ENCODE measurements at regions not wholly inside any gene's neighbourhood (a gene's known extent, or its start where the extent isn't known, plus 50 kb on each side); places are given as distances from the start of the nearest gene placed in this dataset.

DNA sequence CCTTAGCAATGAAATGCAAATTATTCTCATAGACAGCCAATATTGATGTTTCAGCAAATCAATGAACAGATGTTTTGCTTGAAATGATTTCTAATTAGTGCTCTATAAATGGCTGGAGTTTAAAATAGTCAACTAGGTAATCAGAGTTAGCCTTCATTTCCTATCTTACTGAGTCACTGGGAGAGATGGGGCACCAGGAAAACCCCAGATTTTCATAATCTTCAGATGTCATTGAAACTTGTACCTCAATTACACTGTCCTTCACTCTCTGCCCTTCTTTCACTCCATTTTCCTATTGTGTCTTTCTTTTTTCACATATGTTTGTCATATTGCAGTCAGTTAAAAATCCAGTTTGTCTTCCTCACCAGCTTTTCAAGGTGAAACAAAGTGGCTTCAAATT is 92.7 kb downstream of the C12orf75 start:
- peaks cover 2% of the 10 kb centered on the region for H3K36me3 Mint-ChIP-seq
- H3K27ac Mint-ChIP-seq = no peak overlapping the region
- H3K27me3 Mint-ChIP-seq = peaks cover 12% of the 10 kb centered on the region
- H3K4me1 Mint-ChIP-seq = no peaks in the 10 kb centered on the region
- no peaks in the 10 kb centered on the region for H3K9me3 Mint-ChIP-seq
- no peak overlapping the region for H3K4me3 Mint-ChIP-seq

- H3K27me3 Mint-ChIP-seq = peaks cover 6% of the 10 kb centered on the region
- H3K4me3 Mint-ChIP-seq = no peak overlapping the region
- H3K27ac Mint-ChIP-seq = no peak overlapping the region
- H3K9me3 Mint-ChIP-seq = no peaks in the 10 kb centered on the region
- no peaks in the 10 kb centered on the region for H3K4me1 Mint-ChIP-seq
- H3K36me3 Mint-ChIP-seq = peaks cover 2% of the 10 kb centered on the region
Observed at GRCh38 chr12:105423921-105424320, 93.4 kb downstream of the C12orf75 start.

- Mint-ChIP-seq H3K9me3 (no peaks in the 10 kb centered on the region), H3K27ac (no peak overlapping the region), H3K36me3 (peaks cover 2% of the 10 kb centered on the region), H3K27me3 (peaks cover 3% of the 10 kb centered on the region), H3K4me3 (peak overlapping the region in 1 of 4 donors; percentile 22), H3K4me1 (no peaks in the 10 kb centered on the region)
Observed at GRCh38 chr12:105425254-105426174, 95.0 kb downstream of the C12orf75 start.

GRCh38 chr12:105426766-105427165 is 96.3 kb downstream of the C12orf75 start:
- H3K27me3 Mint-ChIP-seq = peaks cover 5% of the 10 kb centered on the region

DNA sequence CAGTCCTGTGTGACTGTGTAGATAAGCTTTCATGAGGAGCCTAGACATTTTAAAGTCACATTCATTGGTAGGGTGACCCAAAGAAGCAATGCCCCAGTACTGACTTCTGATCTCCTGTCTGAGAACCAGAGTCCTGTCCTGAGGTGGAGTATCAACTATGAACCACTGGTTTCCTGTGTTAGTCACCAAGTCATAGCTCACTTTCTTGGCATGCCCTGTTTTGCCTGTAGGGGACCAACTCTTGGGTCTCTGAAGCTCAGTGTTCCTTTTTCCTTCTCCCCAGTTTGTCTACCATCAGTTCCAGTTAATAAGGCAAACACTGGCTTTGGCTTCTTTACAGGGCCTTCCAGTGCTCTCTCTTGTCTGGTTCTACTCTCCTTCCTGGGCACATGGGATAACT is 97.4 kb downstream of the C12orf75 start:
- H3K4me1 Mint-ChIP-seq = no peaks in the 10 kb centered on the region
- no peak overlapping the region for H3K27ac Mint-ChIP-seq

More at GRCh38 chr12:105426766-105427165, 96.3 kb downstream of the C12orf75 start:
- H3K4me3 Mint-ChIP-seq = no peak overlapping the region
- peaks cover 2% of the 10 kb centered on the region for H3K36me3 Mint-ChIP-seq
- no peaks in the 10 kb centered on the region for H3K4me1 Mint-ChIP-seq
- H3K9me3 Mint-ChIP-seq = no peaks in the 10 kb centered on the region
- H3K27ac Mint-ChIP-seq = no peak overlapping the region

DNA sequence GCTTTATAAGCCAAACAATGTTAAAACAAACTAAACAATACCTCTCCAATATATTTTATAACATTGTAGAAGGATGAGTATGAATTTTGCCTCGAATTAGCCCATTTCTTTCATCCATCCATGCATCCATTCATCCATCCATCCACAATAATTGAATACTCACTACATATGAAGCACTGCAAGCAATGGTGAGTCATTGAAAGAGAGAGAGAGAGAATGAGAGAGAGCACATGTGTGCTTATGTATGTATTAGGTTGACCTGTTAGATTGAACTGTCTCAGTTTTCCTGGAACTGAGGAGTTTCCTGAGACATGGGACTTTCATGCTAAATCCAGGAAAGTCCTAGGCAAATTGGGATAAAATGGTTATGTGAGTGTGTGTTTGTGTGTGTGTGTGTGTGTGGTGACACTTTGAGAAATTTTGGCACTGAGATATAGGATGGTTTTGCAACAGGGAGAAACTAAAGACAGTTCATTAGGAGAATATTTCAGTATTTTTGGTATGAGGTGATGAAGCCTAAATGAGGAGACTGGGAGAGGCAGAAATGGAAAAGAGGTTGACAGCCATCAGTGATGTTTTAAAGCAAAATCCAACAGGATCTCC is 98.4 kb downstream of the C12orf75 start:
- no peak overlapping the region for H3K27ac Mint-ChIP-seq
- H3K9me3 Mint-ChIP-seq = no peaks in the 10 kb centered on the region
- H3K36me3 Mint-ChIP-seq = peaks cover 2% of the 10 kb centered on the region
- H3K4me1 Mint-ChIP-seq = no peaks in the 10 kb centered on the region
- H3K27me3 Mint-ChIP-seq = peaks cover 5% of the 10 kb centered on the region
- no peak overlapping the region for H3K4me3 Mint-ChIP-seq

More for the DNA sequence above, 97.4 kb downstream of the C12orf75 start:
- no peak overlapping the region for H3K4me3 Mint-ChIP-seq
- peaks cover 2% of the 10 kb centered on the region for H3K36me3 Mint-ChIP-seq
- H3K27me3 Mint-ChIP-seq = peaks cover 5% of the 10 kb centered on the region
- no peaks in the 10 kb centered on the region for H3K9me3 Mint-ChIP-seq

DNA sequence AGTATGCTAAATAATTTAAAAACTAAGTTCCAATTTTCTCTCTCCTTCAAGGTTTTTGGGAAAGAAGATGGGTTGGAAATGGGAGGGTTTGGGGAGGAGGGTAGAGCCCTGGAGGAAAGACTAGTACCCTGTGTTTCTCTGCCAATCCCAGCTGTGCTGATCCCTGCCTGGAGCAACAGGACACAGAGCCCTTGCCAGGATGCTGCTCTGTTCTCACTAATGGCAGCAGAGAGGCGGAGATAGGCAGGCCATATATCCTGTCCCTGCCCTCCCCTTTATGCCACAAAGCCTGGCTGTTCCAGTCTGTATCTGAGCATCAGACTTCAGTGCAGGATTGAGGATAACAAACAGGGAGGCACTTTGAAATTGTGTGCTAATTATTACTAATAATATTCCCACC is 99.0 kb downstream of the C12orf75 start:
- Mint-ChIP-seq H3K36me3 (no peaks in the 10 kb centered on the region), H3K27me3 (peaks cover 5% of the 10 kb centered on the region), H3K4me1 (no peaks in the 10 kb centered on the region), H3K27ac (no peak overlapping the region), H3K4me3 (no peak overlapping the region), H3K9me3 (no peaks in the 10 kb centered on the region)

- peaks cover 0 to 1% (median 0%) of the 10 kb centered on the region in 3 donors for H3K9me3 Mint-ChIP-seq
- no peak overlapping the region for H3K4me3 Mint-ChIP-seq
- no peaks in the 10 kb centered on the region for H3K36me3 Mint-ChIP-seq
- no peak overlapping the region for H3K27ac Mint-ChIP-seq
- H3K27me3 Mint-ChIP-seq = peaks cover 10% of the 10 kb centered on the region
- no peaks in the 10 kb centered on the region for H3K4me1 Mint-ChIP-seq
Observed at GRCh38 chr12:105431537-105432100, 101.1 kb downstream of the C12orf75 start.

DNA sequence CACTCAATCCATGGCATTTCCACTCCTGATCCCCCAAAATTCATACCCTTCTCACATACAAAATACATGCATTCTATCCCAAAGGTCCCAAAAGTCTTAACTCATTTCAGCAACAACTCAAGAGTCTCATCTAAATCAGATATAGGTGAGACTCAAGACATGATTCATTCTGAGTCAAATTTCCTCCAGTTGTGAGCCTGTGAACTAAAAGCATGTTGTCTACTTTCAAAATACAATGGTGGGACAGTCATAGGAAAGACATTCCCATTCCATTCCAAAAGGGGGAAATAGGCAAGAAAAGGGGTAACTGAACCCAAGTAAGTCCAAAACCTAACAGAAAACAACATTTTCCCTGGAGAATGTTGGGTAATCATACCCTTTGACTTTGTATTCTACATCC is 103.3 kb downstream of the C12orf75 start:
- H3K27me3 Mint-ChIP-seq = peaks cover 10% of the 10 kb centered on the region
- peaks cover 2% of the 10 kb centered on the region for H3K36me3 Mint-ChIP-seq
- no peak overlapping the region for H3K4me3 Mint-ChIP-seq
- H3K9me3 Mint-ChIP-seq = peaks cover 0 to 3% (median 0%) of the 10 kb centered on the region in 3 donors
- H3K4me1 Mint-ChIP-seq = no peaks in the 10 kb centered on the region
- no peak overlapping the region for H3K27ac Mint-ChIP-seq

- peaks cover 0 to 4% (median 0%) of the 10 kb centered on the region in 3 donors for H3K4me1 Mint-ChIP-seq
- peaks cover 2% of the 10 kb centered on the region for H3K36me3 Mint-ChIP-seq
- H3K9me3 Mint-ChIP-seq = peaks cover 3 to 12% (median 5%) of the 10 kb centered on the region in 3 donors
- H3K4me3 Mint-ChIP-seq = no peak overlapping the region
- H3K27me3 Mint-ChIP-seq = peaks cover 7% of the 10 kb centered on the region
- H3K27ac Mint-ChIP-seq = no peak overlapping the region
Observed at GRCh38 chr12:105436636-105437035, 106.1 kb downstream of the C12orf75 start.

- peaks cover 2% of the 10 kb centered on the region for H3K36me3 Mint-ChIP-seq
- peaks cover 3 to 15% (median 6%) of the 10 kb centered on the region in 3 donors for H3K9me3 Mint-ChIP-seq
- H3K27ac Mint-ChIP-seq = peak overlapping the region in 1 of 3 donors; percentile 30
- peaks cover 0 to 4% (median 3%) of the 10 kb centered on the region in 3 donors for H3K4me1 Mint-ChIP-seq
- H3K4me3 Mint-ChIP-seq = no peak overlapping the region
- H3K27me3 Mint-ChIP-seq = peaks cover 21% of the 10 kb centered on the region
Observed at GRCh38 chr12:105440037-105440664, 109.7 kb downstream of the C12orf75 start.

DNA sequence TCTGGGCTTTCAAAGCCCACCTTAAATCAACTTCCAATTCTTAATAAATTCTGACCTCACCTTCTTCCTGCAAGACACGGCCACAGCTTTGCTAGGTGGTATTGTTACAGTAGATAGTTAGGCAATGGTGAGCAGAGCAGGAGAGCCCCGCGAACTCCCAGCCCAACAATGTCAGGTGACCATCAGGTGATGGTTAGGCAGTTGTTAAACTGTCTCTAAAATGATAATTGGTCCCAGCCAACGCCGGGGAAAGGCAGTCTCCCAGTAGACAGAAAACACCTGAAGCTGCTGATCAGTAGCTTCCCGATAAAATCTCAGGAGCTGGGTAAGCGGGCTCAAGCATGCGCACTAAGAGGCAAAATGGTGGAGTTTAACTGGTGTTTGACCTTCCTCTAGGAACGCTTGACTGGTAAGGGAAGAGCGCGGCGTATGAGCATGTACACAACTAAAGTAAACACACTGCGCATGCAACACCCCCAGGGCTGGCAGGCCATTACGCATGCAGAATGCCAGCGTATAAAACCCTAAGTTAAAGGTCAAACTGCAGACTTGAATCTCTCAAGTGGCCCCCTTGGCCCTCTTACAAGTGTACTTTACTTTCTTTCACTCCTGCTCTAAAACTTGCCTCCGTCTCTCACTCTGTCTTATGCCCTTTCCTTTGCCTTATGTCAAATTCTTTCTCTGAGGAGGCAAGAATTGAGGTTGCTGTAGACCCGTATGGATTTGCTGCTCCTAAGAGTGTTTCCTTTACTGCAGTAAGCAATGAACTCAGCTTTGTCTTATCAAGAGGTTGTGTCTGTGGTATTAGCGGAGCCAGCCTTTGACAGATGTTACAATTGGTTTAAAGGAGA is 113.5 kb downstream of the C12orf75 start:
- no peaks in the 10 kb centered on the region for H3K36me3 Mint-ChIP-seq
- H3K4me3 Mint-ChIP-seq = no peak overlapping the region
- H3K9me3 Mint-ChIP-seq = peaks cover 3 to 15% (median 4%) of the 10 kb centered on the region in 3 donors
- peaks cover 0 to 4% (median 3%) of the 10 kb centered on the region in 3 donors for H3K4me1 Mint-ChIP-seq
- no peak overlapping the region for H3K27ac Mint-ChIP-seq
- H3K27me3 Mint-ChIP-seq = peaks cover 17% of the 10 kb centered on the region

GRCh38 chr12:105444653-105445102 is 114.2 kb downstream of the C12orf75 start:
- Mint-ChIP-seq H3K4me1 (peaks cover 0 to 4% (median 3%) of the 10 kb centered on the region in 3 donors), H3K4me3 (no peak overlapping the region), H3K36me3 (no peaks in the 10 kb centered on the region), H3K27ac (no peak overlapping the region), H3K27me3 (peaks cover 18% of the 10 kb centered on the region), H3K9me3 (peaks cover 2 to 10% (median 3%) of the 10 kb centered on the region in 3 donors)

GRCh38 chr12:105445249-105445648 is 114.8 kb downstream of the C12orf75 start:
- Mint-ChIP-seq H3K27ac (no peak overlapping the region), H3K4me1 (peaks cover 0 to 3% (median 0%) of the 10 kb centered on the region in 3 donors), H3K27me3 (peaks cover 21% of the 10 kb centered on the region), H3K36me3 (no peaks in the 10 kb centered on the region), H3K4me3 (no peak overlapping the region), H3K9me3 (peaks cover 0 to 4% (median 3%) of the 10 kb centered on the region in 3 donors)

Measured in IgD-negative memory B cell (primary cell).